GM20000 (cell line): ENCODE measurements at regions not wholly inside any gene's neighbourhood (a gene's known extent, or its start where the extent isn't known, plus 50 kb on each side); places are given as distances from the start of the nearest gene placed in this dataset.
A peak's percentile ranks its signal among the peaks of the same experiment; 100 is the strongest.

Experiments
- DNase-seq: peaks from one replicate; pipeline ENCODE4 v3.0.0; 2012; ENCODE audit warnings: low spot score
- CTCF ChIP-seq: IDR thresholded peaks from 2 replicates; pipeline ENCODE4 v1.5.1; 2012; ENCODE audit warnings: mild to moderate bottlenecking, control low read depth; ENCODE audit errors: extremely low read depth, missing control alignments

GRCh38 chr22:45061332-45061731 lies 51.5 kb upstream of the PHF21B start:
- no peak for DNase-seq
- TF ChIP-seq CTCF: no peak

DNA sequence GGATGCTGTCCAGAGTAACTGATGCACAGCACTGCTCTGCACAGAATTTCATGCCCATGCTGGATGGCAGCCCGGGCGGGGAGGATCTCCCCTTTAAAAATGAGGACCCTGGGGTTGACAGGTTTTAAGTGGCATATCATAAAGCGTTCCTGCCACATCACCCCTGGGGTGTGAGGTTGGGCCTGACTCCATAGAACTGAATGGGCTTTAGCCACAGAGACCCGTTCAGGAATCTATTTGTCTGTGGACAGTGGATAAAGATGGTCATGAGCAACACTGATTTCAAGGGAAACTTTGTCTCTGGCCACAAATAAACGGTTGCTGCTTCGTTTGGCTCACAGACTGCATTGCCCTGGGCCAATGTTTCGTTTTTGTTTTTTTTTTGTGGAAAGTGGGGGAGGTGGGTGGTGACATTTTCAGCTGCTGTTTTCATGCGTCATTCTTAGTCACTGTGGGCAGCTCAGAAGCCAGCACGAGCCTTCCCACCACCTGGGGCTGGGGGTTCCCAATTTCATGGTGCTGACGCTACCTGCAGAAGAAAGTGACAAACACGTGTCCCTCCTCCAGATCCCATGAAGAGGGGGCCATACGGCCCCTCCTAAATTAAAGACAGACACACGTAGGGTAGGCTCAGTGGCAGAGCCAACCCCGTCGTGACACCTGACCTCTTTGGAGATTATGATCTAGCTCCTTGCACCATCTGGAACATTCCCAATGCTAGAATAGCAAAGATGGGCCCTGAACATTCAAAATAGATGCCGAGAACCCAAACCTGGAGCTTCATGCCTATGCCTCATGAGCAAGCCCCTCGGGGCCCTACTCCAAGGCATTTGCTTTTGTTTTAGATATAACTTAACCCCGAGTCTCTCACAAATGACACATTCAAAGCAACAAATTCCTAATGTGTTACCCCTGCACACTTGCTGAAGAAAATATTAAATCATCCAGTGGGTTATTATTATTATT lies 54.8 kb upstream of the PHF21B start:
- no peak for TF ChIP-seq CTCF
- peak; percentile 68 for DNase-seq

GRCh38 chr22:45065726-45066125 lies 55.9 kb upstream of the PHF21B start:
- DNase-seq: no peak
- no peak for TF ChIP-seq CTCF

DNA sequence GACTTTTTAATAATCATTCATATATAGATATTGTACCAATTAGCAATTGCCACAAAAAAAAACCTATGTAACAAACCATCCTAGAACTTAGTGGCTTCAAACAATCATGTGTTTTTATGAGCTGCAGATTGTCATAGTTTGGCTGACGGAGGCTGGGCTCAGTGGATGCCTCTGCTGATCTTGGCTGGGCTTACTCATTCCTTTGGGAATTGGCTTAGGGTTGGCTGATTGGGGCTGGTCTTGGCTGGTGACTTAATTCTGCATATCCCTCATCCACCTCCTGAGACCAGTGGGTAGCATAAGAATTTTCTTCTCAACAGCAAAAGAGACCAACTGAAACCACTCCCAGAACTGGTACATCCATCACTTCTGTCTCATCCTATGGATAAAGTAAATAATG lies 57.9 kb upstream of the PHF21B start:
- TF ChIP-seq CTCF: no peak
- DNase-seq: no peak

DNA sequence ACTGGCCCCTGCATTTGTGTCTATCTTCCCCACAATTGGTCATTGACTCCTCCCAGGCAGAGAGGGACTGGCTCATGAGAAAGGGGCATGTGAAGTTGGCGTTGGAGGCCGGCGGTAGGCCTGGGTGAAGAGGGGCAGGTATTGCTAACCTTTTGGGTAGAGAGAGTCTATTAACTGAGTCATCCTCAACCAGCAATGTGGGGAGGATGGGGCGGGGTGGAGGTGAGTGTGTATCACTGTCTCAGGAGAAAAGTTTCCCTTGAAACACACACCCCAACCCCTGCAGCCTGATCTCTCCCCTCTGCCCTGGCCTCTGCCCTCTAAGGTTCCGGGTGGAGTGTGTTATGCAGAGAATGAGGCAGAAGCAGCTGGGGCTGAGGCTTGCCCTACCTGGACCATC lies 60.1 kb upstream of the PHF21B start:
- DNase-seq: no peak

GRCh38 chr22:45071618-45072017 lies 61.8 kb upstream of the PHF21B start:
- no peak for DNase-seq
- no peak for TF ChIP-seq CTCF

More for the DNA sequence above, 60.1 kb upstream of the PHF21B start:
- TF ChIP-seq CTCF: no peak

DNA sequence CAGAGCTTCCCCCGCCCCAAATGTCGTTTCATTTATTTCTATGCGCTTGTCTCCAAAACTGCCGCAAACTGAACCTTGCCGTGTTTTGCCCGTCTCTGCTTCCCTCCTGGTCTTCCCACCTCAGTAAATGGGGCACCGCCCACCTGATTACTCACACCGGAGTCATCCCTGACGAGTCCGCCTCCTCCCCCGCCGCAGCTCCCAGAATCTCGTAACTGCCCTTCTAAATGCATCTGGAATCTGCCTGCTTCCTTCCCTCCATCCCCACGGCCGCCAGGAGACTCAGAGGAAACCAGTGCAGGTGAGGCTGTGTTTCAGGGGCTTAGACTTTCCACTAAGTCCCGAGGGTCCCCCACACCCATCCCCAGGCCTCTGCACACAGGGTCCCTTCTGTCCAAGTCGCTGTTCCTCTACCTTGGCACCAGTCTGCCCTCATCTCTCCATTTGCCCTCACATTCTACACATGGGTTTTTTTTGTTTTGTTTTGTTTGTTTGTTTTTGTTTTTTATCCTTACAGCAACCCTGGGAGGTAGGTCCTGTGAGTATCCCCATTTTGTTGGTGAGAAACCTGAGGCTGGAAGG lies 62.6 kb upstream of the PHF21B start:
- no peak for TF ChIP-seq CTCF
- DNase-seq: no peak
